ENCODE measurements at regions not wholly inside any gene's neighbourhood (a gene's known extent, or its start where the extent isn't known, plus 50 kb on each side); places are given as distances from the start of the nearest gene placed in this dataset.
"Not testable (repeated sequence)": the region's sequence is repeated elsewhere in the genome, so short reads cannot be mapped to it uniquely, and the experiment has no call there.

DNA sequence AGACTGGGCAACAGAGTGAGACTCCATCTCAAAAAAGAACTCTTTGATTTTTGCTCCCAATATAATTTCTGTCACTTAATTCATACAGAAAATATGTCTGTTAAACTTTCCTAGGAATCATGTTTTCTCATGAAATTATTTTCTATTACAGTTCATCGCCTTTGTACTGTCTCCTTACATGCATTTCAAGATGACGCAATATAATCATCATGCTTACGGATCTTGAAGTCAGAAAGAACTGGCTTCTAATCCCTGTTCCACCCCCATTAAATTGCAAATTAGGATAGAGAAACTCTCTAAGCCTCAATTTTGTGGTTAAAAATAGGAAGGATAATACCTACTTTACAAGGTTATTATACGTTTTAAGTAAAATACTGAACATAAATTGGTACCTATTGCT, 467.6 kb upstream of the SMIM21 start:
- no peak for DNase-seq

- no peak for DNase-seq
These were observed 457.2 kb upstream of the SMIM21 start for GRCh38 chr18:75884728-75885127.

DNA sequence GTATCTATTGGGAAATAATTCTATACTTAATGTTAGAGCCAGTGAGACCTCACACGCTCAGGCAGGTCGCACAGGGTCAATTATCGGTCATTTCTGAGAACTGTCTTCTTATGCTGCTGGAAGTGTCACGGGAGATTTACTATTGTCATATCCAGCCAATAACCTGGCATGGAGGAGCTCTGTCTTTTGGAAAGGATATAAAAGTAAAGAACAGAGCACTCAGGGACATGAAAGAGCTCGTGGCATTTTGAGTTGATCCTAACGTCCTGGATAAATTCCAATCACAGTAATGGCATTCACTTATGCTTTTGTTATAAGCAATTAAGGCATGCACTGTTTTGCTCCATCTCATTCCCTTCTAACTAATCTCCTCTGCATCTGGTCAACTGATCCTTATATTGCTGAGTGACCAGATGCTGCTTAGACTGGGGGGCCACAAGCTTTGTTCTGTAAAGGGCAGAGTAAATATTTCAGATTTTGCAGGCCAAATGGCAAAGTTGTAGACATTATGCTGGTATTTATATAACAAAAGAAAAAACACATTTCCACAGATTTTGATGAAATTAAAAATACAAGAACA, 453.5 kb upstream of the SMIM21 start:
- no peak for DNase-seq

DNA sequence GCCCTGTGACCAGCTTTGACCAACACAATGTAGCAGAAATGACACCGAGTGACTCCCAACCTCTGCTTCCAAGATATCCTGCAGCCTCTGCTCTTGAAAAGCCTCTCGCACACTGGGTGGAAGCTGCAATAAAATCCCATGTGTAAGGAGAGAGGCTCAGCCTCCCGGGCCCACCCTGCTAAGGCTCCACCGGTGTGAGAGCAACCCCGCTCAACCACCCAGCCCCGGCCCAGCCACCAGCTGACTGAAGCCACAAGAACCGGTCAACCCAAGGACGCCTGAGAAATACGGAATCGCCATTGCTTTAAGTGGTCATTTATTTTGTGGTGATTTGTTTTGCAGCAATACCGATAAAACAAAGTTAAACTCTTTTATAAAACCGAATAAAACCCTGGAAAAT, 452.8 kb upstream of the SMIM21 start:
- no peak for DNase-seq

GRCh38 chr18:75879196-75879595, 451.7 kb upstream of the SMIM21 start:
- DNase-seq, result no peak

GRCh38 chr18:75875559-75875958, 448.1 kb upstream of the SMIM21 start:
- no peak for DNase-seq

DNA sequence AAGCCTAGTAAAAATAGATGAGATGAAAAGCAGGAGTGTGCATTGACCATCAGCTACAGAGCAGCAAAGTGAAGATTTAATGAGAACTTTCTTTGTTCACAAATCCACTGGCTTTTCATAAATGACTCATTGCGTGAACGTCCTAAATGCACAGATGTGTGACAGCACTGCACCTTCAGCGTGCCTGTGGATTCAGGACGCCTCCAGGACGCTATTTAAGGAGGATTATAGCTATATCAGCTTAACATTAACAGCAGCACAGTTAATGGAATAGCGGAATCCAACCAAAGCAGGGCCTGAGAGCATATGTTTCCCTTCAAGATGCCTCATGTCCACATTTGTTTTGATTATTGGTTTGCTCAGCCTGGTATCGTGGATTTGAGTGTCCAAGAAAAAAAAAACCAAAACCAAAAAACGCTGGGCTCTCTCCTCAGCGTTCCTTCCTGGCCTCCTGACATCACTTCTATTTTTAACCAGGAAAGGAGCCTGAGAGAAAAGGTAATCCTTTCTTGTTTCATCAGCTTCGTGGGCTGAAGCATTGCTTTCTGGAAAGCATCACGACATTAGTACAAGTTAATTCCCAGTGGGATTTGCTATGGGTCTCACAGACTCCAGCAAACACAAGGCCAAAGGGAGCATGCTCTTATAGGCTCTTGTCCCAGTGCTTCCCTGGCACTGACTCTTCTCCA, 447.0 kb upstream of the SMIM21 start:
- no peak for DNase-seq

GRCh38 chr18:75871596-75871995, 444.1 kb upstream of the SMIM21 start:
- no peak for DNase-seq

DNA sequence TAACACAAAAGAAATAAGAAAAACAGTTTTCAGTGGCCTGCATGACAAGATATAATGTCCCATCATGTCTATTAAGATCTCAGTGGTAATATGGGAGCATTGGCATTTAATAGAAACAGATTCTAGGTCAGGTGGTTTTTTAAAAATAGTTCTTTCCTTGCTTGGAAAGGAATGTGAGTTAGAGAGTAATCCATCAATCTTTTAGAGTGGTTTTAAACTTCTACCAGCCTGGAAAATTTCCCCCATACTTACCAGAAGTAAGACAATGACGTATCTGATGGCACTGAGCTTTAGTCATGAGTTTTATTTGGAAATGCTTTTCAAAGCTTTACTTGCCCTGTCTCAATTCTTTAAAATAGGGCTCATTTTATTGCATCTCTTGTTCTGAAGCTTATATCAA, 441.7 kb upstream of the SMIM21 start:
- DNase-seq, result no peak

DNA sequence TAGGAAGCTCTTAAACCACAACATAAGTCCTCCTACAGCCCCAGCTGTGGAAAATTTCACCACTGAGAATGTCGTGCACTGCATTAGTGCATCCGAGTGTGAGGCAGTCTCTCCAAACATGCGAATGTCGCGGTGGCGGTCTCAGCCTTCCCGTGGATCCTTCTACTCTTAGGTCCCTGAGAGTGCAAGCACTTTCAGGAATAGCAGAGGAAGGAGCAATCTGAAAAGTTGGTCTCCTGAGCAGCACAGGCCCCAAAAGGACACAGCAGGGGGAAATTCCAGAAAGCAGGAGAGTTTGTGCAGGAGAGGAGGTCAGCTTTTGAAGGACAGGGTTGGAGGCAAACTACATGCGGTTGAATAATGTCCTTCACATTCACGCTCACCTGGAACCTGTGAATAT, 440.5 kb upstream of the SMIM21 start:
- no peak for DNase-seq

- DNase-seq, result no peak
These were observed 438.1 kb upstream of the SMIM21 start for GRCh38 chr18:75865639-75866038.

GRCh38 chr18:75864816-75865215, 437.3 kb upstream of the SMIM21 start:
- DNase-seq, result no peak

- DNase-seq, result no peak
These were observed 436.2 kb upstream of the SMIM21 start for GRCh38 chr18:75863696-75864095.

DNA sequence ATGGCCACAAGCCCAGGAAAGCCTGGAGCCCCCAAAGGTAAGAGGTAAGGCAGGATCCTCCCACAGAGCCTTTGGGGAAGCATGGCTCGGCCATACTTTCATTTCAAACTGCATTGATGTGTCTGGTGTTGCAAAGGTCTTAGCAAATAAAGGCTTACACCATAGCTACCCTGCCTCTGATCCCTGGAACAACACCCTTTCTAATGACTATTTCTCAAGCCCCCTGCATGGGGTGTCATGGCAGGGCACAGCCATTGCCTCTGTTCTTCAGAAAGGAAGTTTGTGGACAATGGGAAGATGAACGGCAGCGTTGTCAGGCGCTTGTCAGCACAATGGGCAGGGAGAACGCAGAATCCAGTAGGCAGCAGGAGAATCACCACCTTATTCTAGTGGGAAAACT, 435.0 kb upstream of the SMIM21 start:
- DNase-seq, result no peak

DNA sequence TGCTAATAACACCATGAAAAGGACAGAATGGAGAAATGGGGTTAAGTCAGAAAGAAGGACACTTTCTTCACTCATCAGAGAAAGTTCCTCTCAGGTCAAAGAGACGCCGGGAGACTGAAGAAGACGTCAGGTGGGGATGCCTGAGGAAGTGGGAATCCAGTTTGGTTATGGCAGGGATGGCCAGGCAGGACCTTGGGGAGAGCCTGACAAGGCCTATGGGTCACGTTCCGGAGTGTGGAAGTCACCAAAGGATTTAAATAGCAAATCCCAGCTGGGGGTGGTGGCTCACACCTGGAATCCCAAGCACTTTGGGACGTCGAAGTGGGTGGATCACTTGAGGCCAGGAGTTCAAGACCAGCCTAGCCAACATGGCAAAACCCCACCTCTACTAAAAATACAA, 432.7 kb upstream of the SMIM21 start:
- DNase-seq, result no peak

- DNase-seq, result no peak
These were observed 432.0 kb upstream of the SMIM21 start for GRCh38 chr18:75859533-75859932.

DNA sequence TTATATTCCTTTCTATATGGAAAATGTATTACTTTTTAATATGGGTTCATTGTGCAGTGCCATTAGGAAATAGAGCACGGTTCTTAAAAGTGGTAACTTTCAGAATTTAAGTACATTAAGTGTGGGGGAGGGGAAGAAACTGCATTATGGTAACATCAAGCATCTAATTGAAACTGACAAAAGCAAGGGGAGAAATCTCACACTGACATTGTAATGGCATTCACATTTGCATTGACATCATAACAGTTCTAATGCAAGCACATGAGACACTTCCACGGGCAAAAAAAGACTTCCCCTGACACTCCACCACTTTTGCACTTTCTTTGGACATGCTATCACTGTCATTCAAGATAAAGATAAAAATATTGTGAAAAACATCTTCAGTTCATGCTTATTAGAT, 431.3 kb upstream of the SMIM21 start:
- no peak for DNase-seq

DNA sequence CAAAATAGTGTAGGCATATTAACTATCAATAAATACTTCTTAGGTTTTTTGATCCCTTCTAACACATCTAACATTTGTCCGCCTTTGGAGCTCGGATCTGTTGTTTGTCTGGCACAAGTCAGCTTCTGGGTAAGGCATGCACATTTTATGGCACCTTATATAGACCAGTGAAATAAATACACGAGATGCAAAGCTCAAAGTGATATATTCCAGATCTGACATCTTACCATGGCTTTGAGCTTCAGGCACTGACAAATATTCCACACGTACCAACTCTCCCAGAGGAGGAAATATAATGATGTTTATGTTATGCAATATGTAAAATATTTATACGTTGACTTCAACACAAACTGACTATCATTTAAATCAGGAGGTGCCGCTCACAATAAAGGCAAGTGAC, 430.1 kb upstream of the SMIM21 start:
- DNase-seq, result no peak

DNA sequence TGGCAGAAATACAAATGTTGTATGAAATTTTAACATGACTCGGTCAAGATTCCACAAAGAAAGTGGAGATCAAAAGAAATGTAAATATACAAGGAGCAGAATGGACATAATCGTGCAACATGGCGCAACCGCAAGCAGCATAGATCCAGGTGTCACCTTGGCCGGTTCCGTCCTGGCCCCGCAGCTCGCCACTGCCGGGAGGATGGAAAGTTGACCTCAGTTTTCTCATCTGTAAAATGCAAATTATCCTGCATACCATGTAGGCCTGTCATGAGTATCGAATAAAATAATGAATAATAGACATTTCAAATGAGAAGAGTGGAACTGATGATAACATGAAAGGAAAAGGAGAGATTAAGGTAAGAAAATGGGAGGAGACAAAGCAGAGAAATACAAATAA, 427.3 kb upstream of the SMIM21 start:
- DNase-seq, result no peak

DNA sequence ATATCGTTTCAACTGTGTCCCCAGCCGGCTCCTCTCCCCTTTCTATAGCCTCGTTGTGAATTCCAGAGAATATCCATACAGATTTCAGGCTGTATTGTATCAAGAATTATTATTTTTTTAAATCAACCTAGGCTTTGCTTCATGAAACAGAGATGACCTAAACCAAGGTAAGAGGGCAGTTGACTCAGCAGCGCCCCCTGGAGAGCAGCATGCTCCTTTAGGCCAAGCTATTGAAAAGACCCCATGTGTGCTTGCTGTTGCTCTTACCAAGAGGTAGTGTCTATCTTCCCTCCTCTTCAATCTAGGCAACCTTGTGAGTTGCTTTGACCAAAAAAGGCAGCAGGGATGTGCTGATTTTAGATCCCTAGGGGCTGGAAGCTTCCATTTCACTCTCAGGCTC, 426.7 kb upstream of the SMIM21 start:
- no peak for DNase-seq

DNA sequence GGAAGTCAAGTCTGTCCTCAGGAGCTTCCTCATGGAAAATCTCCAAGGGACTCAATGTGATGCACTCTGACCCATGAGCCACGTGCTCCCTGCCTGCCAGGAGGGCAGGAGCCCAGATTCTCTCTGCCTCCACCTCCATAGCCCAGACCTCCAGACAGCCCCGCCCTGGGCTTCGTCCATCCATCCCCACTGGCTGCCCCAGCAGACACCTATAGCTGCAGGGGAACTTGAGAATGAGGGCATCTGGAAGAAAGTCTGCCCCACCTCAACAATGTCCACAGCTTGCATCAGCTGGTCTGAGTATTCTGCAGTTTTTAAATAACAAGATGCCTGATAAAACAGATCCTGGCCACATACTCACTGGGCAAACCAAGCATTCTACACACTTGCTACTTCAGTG, 418.8 kb upstream of the SMIM21 start:
- no peak for DNase-seq

DNA sequence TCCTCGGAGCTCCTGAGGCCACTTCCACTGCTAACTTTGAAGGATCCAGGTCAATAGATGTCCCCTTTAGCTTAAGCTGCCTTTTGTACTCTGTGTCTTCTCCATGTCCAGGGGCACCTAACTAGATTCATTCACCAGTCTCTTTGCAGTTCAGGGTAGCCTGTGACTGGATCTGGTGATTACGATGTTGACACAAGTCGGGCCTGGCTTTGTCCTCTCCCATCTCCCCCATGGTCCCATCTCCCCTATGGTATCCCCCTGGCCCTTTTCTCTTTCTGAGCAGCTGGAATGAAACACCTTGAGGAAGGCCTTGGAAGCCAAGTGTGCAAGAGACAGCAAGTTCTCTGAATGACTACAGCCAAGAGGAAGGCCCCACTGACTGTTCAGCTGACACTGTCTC, 417.9 kb upstream of the SMIM21 start:
- no peak for DNase-seq

- no peak for DNase-seq
These were observed 416.6 kb upstream of the SMIM21 start for GRCh38 chr18:75844146-75844545.

DNA sequence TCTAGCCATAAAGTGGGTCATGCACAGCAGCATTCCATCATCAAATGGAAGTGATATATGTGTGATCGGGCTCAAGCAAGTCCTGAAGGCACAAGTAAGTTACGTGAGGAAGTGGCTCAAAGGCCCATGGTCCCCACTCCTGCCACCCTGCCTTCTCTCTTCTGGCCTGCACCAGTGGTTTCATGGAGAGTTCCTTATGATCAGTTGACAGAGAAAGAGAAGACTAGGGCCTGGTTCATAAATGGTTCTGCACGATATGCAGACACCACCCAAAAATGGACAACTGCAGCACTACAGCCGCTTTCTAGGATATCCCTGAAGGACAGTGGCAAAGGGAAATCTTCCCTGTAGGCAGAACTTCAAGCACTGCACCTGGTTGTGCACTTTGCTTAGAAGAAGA, 412.6 kb upstream of the SMIM21 start:
- DNase-seq, result no peak

DNA sequence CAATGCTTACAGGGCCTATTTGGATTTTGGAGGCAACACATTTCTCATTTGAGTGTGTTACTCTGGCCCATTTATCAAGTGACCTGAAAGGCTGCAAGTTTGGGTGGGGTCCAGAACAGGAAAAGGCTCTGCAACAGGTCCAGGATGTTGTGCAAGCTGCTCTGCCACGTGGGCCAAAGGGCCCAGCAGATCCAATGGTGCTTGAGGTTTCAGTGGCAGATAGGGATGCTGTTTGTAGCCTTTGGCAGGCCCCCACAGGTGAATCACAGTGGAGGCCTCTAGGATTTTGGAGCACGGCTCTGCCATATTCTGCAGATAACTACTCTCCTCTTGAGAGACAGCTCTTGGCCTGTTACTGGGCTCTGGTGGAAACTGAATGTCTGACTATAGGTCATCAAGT, 412.2 kb upstream of the SMIM21 start:
- DNase-seq, result not testable (repeated sequence)

Data from CD4-positive, alpha-beta T cell treated with Interleukin-4 for 4 hours (primary cell).